Upper lobe of left lung (tissue), 4 donors: ENCODE measurements at regions not wholly inside any gene's neighbourhood (a gene's known extent, or its start where the extent isn't known, plus 50 kb on each side); places are given as distances from the start of the nearest gene placed in this dataset.

Experiments used
- POLR2AphosphoS5 ChIP-seq, 2 donors: sonication (generic); formaldehyde crosslinking; IDR thresholded peaks; one replicate each; pipeline ENCODE4 v1.5.1; 2017; ENCODE audit warnings: antibody characterized with exemption in 2 of 2
- TF ChIP-seq, protein P1 (sequence below), 6 experiments: fragments of 450-650 bp in 4 of 6; fragments of 200-600 bp in 2 of 6; sonication (generic) in 2 of 6; IDR thresholded peaks; one replicate each; pipeline ENCODE4 v1.5.1; 2016 to 2019; ENCODE audit warnings: antibody characterized with exemption in 6 of 6

- no peak for TF ChIP-seq POLR2AphosphoS5 (IDR thresholded peaks at IDR 0.05)
- TF ChIP-seq, protein P1, sequence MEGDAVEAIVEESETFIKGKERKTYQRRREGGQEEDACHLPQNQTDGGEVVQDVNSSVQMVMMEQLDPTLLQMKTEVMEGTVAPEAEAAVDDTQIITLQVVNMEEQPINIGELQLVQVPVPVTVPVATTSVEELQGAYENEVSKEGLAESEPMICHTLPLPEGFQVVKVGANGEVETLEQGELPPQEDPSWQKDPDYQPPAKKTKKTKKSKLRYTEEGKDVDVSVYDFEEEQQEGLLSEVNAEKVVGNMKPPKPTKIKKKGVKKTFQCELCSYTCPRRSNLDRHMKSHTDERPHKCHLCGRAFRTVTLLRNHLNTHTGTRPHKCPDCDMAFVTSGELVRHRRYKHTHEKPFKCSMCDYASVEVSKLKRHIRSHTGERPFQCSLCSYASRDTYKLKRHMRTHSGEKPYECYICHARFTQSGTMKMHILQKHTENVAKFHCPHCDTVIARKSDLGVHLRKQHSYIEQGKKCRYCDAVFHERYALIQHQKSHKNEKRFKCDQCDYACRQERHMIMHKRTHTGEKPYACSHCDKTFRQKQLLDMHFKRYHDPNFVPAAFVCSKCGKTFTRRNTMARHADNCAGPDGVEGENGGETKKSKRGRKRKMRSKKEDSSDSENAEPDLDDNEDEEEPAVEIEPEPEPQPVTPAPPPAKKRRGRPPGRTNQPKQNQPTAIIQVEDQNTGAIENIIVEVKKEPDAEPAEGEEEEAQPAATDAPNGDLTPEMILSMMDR (IDR thresholded peaks at IDR 0.05), result no peak
Measured at GRCh38 chr12:128073937-128074336, 193.0 kb upstream of the TMEM132C start.
